Fibroblast of the conjunctiva (primary cell): ENCODE measurements at regions not wholly inside any gene's neighbourhood (a gene's known extent, or its start where the extent isn't known, plus 50 kb on each side); places are given as distances from the start of the nearest gene placed in this dataset.

Source experiments
- DNase-seq: peaks from one replicate; pipeline ENCODE4 v3.0.0-alpha.2; 2010; ENCODE audit warnings: low read depth

DNA sequence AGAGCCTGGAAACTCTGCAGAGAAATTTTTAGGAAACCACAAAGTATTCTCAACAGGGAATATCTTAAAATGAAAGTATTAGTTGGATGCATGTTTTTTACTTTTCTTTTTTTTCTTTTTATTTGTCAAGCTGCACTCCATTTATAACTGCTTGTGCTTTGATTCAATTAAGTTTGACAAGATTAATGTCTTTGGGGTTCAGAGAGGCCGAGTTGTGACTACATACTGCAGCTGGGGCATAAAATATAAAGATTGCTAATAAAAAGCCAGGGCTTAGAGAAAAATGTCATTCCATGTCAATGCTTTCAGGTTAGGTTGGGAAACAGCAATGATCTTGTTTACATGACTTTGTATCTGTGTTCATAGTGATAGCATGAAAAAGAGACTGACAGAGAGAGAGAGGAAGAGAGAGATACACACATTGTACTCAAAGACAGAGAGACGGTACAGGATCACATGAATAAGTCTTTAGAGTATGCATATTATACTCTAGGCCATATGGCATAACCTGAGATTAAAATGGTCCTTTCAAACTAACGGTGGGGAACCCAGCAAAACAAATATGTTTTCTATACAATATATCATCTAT is 1022.3 kb upstream of the CNTNAP5 start:
- no peak for DNase-seq

DNA sequence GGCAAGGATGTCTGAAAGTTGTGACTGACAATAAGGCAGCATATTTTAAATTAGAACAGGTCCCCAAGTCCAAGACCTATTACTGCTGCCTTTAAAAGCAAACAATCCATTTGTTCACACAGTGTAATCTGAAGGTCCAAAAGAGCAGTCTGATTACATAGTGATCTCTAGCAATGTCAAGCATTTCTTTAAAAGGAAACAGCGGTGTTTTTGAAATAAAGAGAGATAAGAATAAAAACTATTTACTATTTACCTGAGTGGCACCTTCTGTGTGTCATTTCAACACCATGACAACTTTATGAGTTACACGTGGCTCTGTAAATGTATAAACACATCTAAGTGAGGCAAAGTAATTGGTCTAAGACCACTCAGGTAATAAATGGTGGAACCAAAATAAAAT is 1009.9 kb upstream of the CNTNAP5 start:
- DNase-seq, result no peak

GRCh38 chr2:123035541-123035940 is 989.5 kb upstream of the CNTNAP5 start:
- no peak for DNase-seq

DNA sequence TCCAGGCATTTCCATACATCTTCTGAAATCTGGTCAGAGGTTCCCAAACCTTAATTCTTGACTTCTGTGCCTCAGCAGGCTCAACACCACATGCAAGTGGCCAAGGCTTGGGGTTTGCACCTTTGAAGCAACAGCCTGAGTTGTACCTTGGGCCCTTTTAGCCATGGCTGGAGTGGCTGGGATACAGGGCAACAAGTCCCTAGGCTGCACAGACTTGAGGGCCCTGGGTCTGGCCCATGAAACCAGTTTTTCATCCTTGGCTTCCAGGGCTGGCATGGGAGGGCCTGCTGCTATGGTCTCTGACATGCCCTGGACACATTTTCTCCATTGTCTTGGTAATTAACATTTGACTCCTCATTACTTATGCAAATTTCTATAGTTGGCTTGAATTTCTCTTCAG is 988.8 kb upstream of the CNTNAP5 start:
- DNase-seq, result no peak

GRCh38 chr2:123040506-123040905 is 984.6 kb upstream of the CNTNAP5 start:
- no peak for DNase-seq

DNA sequence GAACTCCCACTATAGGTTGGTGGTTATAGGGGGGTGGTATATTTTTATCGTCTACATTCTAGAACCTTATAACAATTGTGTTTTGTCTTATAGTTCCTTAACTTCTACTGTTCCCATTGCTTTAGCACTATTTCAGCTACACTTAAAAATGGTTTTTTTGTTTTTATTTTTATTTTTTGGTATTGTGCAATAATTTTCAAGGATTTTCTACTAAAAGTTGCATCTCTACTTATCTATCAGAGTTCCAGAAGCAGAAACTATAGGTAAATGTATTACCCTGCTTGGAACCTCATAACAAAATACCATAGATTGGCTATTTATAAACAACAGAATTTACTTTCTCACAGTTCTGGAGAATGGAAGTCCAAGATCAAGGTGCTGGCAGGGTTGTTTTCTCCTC is 981.6 kb upstream of the CNTNAP5 start:
- DNase-seq, result no peak

DNA sequence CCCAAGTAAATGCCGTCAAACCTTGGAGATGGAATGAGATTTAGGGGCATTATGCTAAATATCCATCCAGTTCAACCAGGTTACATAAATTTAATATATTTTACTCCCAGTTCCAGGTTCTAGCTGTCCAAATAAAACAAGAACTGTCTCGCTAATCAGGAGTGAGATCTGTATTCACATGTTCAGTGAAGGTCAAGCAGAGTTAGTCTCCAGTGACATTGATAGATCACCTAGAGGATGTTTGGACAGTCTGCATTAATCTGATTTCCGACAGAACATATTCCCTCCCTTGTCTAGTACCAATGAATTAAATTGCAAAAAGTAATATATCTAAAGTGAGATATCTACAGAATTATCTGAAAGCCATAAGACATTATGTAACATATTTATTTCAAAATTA is 979.4 kb upstream of the CNTNAP5 start:
- DNase-seq, result no peak

DNA sequence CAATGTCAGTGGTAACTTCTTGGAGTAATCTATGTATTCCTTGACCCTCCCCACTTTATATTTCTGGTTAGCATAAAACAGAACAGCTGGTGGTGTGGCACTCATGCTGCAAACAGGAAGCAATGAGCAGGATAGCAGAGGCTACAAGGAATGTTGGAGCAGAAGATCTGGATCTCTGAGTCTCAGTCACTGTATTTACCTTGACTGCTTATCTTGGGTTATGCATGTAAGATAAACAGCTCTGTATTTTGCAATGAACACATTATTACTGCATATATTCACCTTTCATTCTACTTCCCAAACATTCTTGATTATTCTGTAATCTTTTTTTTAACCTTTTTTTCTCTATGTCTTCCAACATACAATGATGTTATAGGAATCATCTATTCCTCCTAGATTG is 977.9 kb upstream of the CNTNAP5 start:
- DNase-seq, result no peak

- DNase-seq, result no peak
These were observed 974.0 kb upstream of the CNTNAP5 start for GRCh38 chr2:123051136-123051535.

DNA sequence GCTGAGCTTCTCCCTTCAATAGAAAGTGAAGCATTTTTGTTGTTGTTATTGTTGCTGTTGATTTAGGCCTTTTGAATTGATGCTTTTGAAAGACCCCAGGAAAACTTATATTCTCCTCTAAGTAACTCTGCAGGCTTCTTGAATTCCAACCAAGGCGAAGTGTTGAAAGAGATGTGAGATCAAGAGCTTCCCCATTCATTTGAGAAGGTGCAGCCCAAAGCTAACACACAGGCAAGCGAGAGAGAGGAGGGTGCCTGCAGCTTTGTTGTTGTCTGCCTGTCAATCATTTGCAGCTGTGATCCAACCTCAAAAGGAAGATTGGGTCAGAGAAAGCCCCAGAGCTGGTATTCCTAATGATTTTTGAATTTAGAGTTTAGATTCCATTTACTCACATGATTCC is 963.6 kb upstream of the CNTNAP5 start:
- DNase-seq, result no peak

DNA sequence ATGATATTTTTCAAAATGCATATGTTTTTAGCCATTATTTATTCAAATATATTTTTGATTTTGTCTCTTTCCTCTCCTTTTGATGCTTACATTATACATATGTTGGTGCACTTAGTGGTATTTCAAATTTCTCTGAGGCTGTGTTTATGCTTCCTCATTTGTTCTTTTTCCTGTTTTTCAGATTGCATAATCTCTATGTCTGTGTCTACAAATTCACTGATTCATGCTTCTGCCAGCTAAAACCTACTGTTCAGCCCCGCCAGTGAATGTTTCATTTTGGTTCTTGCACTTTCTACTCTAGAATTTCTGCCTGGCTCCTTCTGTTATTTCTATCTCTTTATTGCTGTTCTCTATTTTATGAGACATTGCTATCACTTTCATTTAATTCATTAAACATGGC is 951.7 kb upstream of the CNTNAP5 start:
- DNase-seq, result no peak

DNA sequence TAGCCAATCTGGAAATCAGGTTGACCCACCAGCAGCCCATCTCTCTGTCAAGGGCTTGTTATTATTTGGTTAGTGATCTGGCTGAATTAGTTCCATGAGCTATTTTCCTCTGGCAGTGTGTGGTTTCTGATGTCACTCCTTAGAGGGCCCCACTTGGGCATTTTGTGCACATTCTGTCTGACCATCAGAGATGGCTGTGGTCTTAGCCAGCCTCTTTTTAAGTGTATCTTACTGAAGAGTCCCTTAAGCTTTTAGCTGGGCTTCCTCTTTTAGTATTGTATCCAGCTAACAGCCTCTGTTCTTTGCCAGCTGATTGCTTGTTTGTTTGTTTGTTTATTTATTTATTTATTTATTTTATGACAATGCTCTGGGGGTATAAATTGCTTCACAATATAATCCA is 951.1 kb upstream of the CNTNAP5 start:
- no peak for DNase-seq

GRCh38 chr2:123077101-123077500 is 948.0 kb upstream of the CNTNAP5 start:
- DNase-seq, result no peak

DNA sequence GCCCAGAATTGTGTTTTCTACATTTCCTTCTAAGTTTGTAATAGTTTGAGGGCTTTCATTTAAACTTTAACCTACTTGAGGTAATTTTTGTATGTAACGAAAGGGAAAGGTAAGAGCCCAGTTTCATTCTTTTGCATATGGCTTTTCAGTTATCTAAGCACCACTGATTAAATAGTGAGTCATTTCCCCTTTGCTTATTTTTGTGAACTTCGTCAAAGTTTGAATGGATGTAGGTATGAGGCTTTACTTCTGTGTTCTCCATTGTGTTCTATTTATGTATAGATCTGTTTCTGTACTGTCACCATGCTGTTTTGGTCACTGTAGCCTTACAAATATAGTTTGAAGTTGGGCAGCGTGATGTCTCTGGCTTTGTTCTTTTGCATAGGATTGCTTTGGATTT is 944.8 kb upstream of the CNTNAP5 start:
- DNase-seq, result no peak

DNA sequence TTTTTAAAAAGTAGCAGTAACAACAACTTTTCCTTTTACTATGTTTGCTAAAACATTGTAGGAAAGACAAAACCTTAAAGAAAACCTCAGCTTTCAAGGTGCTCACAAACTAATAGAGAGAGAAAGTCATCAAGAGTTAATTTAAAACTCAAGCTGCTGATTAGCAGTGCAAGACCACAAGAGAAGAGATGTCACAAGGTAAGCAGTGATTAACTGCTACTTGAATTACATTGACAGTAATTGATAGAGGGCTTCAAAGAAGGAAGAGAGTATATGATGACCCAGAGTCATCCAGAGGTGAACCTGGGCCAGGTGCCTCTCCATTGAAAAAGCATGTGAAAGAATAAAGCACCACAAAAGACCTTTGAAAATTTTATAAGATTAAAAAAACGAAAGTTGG is 939.6 kb upstream of the CNTNAP5 start:
- DNase-seq, result no peak

GRCh38 chr2:123086613-123087385 is 938.3 kb upstream of the CNTNAP5 start:
- DNase-seq, result no peak

GRCh38 chr2:123091471-123091870 is 933.6 kb upstream of the CNTNAP5 start:
- DNase-seq, result no peak

- no peak for DNase-seq
These were observed 931.9 kb upstream of the CNTNAP5 start for GRCh38 chr2:123093199-123093598.

- no peak for DNase-seq
These were observed 929.8 kb upstream of the CNTNAP5 start for GRCh38 chr2:123095219-123095835.

GRCh38 chr2:123098619-123099018 is 926.5 kb upstream of the CNTNAP5 start:
- no peak for DNase-seq

- no peak for DNase-seq
These were observed 923.7 kb upstream of the CNTNAP5 start for GRCh38 chr2:123101434-123101833.

DNA sequence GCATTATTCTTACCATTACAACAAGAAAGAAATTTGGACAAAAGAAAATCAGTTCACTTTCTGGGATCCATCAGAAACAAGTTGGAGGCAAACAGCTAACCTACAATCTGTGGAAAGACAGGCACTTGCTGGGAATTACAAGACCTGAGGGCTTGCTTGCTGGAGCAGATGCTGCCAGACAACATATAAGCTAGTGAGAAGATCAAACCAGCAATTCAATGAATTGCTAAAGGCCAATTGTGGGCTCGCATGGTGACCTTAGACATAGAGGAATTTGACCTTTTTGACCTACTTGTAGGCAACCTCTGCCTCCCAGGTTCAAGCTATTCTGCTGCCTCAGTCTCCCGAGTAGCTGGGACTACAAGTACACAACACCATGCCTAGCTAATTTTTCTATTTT is 921.2 kb upstream of the CNTNAP5 start:
- no peak for DNase-seq

- DNase-seq, result no peak
These were observed 908.5 kb upstream of the CNTNAP5 start for GRCh38 chr2:123116595-123116994.

GRCh38 chr2:123127236-123127635 is 897.9 kb upstream of the CNTNAP5 start:
- no peak for DNase-seq
